ENCODE measurements at regions not wholly inside any gene's neighbourhood (a gene's known extent, or its start where the extent isn't known, plus 50 kb on each side); places are given as distances from the start of the nearest gene placed in this dataset.

- H3K27ac Mint-ChIP-seq: no peak overlapping the region
- peaks cover 14% of the 10 kb centered on the region; the same call in 1 of the 2 replicates for H3K4me1 ChIP-seq (ENCODE audit: insufficient read depth)
- no peaks in the 10 kb centered on the region for H3K36me3 Mint-ChIP-seq (ENCODE audit: low read depth)
- TF ChIP-seq CREB1 (CRISPR knock-in tag; IDR thresholded peaks at IDR 0.05; ENCODE audit: low read depth): no peak
- TF ChIP-seq, protein P1, sequence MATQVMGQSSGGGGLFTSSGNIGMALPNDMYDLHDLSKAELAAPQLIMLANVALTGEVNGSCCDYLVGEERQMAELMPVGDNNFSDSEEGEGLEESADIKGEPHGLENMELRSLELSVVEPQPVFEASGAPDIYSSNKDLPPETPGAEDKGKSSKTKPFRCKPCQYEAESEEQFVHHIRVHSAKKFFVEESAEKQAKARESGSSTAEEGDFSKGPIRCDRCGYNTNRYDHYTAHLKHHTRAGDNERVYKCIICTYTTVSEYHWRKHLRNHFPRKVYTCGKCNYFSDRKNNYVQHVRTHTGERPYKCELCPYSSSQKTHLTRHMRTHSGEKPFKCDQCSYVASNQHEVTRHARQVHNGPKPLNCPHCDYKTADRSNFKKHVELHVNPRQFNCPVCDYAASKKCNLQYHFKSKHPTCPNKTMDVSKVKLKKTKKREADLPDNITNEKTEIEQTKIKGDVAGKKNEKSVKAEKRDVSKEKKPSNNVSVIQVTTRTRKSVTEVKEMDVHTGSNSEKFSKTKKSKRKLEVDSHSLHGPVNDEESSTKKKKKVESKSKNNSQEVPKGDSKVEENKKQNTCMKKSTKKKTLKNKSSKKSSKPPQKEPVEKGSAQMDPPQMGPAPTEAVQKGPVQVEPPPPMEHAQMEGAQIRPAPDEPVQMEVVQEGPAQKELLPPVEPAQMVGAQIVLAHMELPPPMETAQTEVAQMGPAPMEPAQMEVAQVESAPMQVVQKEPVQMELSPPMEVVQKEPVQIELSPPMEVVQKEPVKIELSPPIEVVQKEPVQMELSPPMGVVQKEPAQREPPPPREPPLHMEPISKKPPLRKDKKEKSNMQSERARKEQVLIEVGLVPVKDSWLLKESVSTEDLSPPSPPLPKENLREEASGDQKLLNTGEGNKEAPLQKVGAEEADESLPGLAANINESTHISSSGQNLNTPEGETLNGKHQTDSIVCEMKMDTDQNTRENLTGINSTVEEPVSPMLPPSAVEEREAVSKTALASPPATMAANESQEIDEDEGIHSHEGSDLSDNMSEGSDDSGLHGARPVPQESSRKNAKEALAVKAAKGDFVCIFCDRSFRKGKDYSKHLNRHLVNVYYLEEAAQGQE (IDR thresholded peaks at IDR 0.05; ENCODE audit: unreplicated experiment): peak; percentile 34
- peaks cover 4% of the 10 kb centered on the region for H3K27me3 Mint-ChIP-seq (ENCODE audit: insufficient read depth, low read depth, poor library complexity)
- no peak overlapping the region for H3K4me3 Mint-ChIP-seq
- no peaks in the 10 kb centered on the region for H3K27me3 ChIP-seq (ENCODE audit: insufficient read depth)
- no peak overlapping the region for H2AFZ ChIP-seq
- DNase-seq (ENCODE audit: low spot score) (no peak), ATAC-seq (no peak)
- H3F3A ChIP-seq (replicated peaks; ENCODE audit: low read depth): no peaks in the 10 kb centered on the region
- no peaks in the 10 kb centered on the region; the same call in 1 of the 2 replicates for H3K9me2 ChIP-seq (ENCODE audit: insufficient read depth)
- H3K4me2 ChIP-seq: no peak overlapping the region
- no peaks in the 10 kb centered on the region for H3K36me3 ChIP-seq (ENCODE audit: insufficient read depth)
- H3K4me1 Mint-ChIP-seq: peaks cover 16% of the 10 kb centered on the region
- no peaks in the 10 kb centered on the region for H4K20me1 ChIP-seq (replicated peaks; ENCODE audit: insufficient read depth)
- H3K9me3 Mint-ChIP-seq: no peaks in the 10 kb centered on the region
- H3K4me3 ChIP-seq: no peak overlapping the region
- no peaks in the 10 kb centered on the region for H3K79me2 ChIP-seq (replicated peaks; ENCODE audit: insufficient read depth)
- no peak overlapping the region for H3K27ac ChIP-seq (ENCODE audit: low read depth)
Observed at GRCh38 chr9:3716415-3716814, 190.6 kb upstream of the RFX3 start.

DNA sequence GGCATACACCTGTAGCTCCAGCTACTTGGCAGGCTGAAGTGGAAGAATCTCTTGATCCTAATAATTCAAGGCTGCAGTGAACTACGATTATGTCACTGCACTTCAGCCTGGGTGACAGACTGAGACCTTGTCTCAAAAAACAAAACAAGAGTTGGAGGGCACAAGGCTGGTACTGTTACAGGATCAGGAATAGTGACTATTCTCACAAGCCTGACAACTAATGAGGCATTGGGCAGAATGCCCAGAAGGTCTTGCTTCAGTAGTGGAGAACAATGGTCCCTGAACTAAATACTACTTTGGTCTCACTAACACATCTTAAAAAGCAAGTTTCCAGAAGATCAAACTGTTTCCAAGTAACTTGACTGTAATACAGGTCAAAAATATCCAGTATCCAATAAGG is 182.9 kb upstream of the RFX3 start:
- no peaks in the 10 kb centered on the region for H3K36me3 ChIP-seq (ENCODE audit: insufficient read depth)
- Mint-ChIP-seq H3K9me3 (no peaks in the 10 kb centered on the region), H3K27ac (no peak overlapping the region), H3K27me3 (ENCODE audit: insufficient read depth, low read depth, poor library complexity) (peaks cover 4% of the 10 kb centered on the region), H3K36me3 (ENCODE audit: low read depth) (no peaks in the 10 kb centered on the region), H3K4me3 (no peak overlapping the region), H3K4me1 (no peaks in the 10 kb centered on the region; the same call in 2 of the 3 replicates)
- H3K9me2 ChIP-seq (ENCODE audit: insufficient read depth): no peaks in the 10 kb centered on the region
- H3K27me3 ChIP-seq (ENCODE audit: insufficient read depth): no peaks in the 10 kb centered on the region
- DNase-seq (ENCODE audit: low spot score) (no peak), ATAC-seq (no peak)
- H3F3A ChIP-seq (replicated peaks; ENCODE audit: low read depth): no peaks in the 10 kb centered on the region
- no peaks in the 10 kb centered on the region for H3K79me2 ChIP-seq (replicated peaks; ENCODE audit: insufficient read depth)
- H3K4me2 ChIP-seq: no peak overlapping the region
- TF ChIP-seq ZNF114 (CRISPR knock-in tag; IDR thresholded peaks at IDR 0.05) (no peak), NANOG (IDR thresholded peaks at IDR 0.05; ENCODE audit: borderline replicate concordance) (no peak)
- no peak overlapping the region for H2AFZ ChIP-seq
- no peak overlapping the region for H3K4me3 ChIP-seq
- no peaks in the 10 kb centered on the region for H4K20me1 ChIP-seq (replicated peaks; ENCODE audit: insufficient read depth)
- no peaks in the 10 kb centered on the region for H3K4me1 ChIP-seq (ENCODE audit: insufficient read depth)
- H3K27ac ChIP-seq (ENCODE audit: low read depth): no peak overlapping the region

GRCh38 chr9:3704890-3705289 is 179.1 kb upstream of the RFX3 start:
- Histone ChIP-seq H3K9me2 (ENCODE audit: insufficient read depth) (no peaks in the 10 kb centered on the region), H3K79me2 (replicated peaks; ENCODE audit: insufficient read depth) (no peaks in the 10 kb centered on the region), H3K4me1 (ENCODE audit: insufficient read depth) (no peaks in the 10 kb centered on the region), H3K4me3 (no peak overlapping the region), H3F3A (replicated peaks; ENCODE audit: low read depth) (no peaks in the 10 kb centered on the region), H3K27me3 (ENCODE audit: insufficient read depth) (no peaks in the 10 kb centered on the region), H3K4me2 (no peak overlapping the region), H4K20me1 (replicated peaks; ENCODE audit: insufficient read depth) (no peaks in the 10 kb centered on the region), H3K27ac (ENCODE audit: low read depth) (no peak overlapping the region), H2AFZ (no peak overlapping the region), H3K36me3 (ENCODE audit: insufficient read depth) (no peaks in the 10 kb centered on the region)
- TF ChIP-seq ZNF331 (CRISPR knock-in tag; IDR thresholded peaks at IDR 0.05; ENCODE audit: low read depth): no peak
- no peak for TF ChIP-seq EZH2 (IDR thresholded peaks at IDR 0.05; ENCODE audit: low read depth, unreplicated experiment)
- no peak for TF ChIP-seq CREB1 (CRISPR knock-in tag; IDR thresholded peaks at IDR 0.05; ENCODE audit: low read depth)
- Mint-ChIP-seq H3K27ac (no peak overlapping the region), H3K4me3 (no peak overlapping the region), H3K27me3 (ENCODE audit: insufficient read depth, low read depth, poor library complexity) (no peaks in the 10 kb centered on the region), H3K36me3 (ENCODE audit: low read depth) (no peaks in the 10 kb centered on the region), H3K9me3 (no peaks in the 10 kb centered on the region), H3K4me1 (peaks cover 2% of the 10 kb centered on the region; the same call in 1 of the 3 replicates)
- ATAC-seq (no peak), DNase-seq (ENCODE audit: low spot score) (no peak)
